ENCODE measurements at regions not wholly inside any gene's neighbourhood (a gene's known extent, or its start where the extent isn't known, plus 50 kb on each side); places are given as distances from the start of the nearest gene placed in this dataset.

- DNase-seq (ENCODE audit: low read depth): no peak
- Histone ChIP-seq H3K4me3 (ENCODE audit: low read depth, low read length) (no peak overlapping the region), H3K27me3 (ENCODE audit: control insufficient read depth, insufficient read depth, low read length) (no peaks in the 10 kb centered on the region), H3K36me3 (ENCODE audit: control insufficient read depth, insufficient read depth, low read length) (no peaks in the 10 kb centered on the region)
- peak; percentile 22 for TF ChIP-seq CTCF (IDR thresholded peaks at IDR 0.05; ENCODE audit: insufficient read depth, low read length, poor library complexity, severe bottlenecking)
These were observed 714.3 kb downstream of the MATN1 start for GRCh38 chr1:30008998-30009657.

DNA sequence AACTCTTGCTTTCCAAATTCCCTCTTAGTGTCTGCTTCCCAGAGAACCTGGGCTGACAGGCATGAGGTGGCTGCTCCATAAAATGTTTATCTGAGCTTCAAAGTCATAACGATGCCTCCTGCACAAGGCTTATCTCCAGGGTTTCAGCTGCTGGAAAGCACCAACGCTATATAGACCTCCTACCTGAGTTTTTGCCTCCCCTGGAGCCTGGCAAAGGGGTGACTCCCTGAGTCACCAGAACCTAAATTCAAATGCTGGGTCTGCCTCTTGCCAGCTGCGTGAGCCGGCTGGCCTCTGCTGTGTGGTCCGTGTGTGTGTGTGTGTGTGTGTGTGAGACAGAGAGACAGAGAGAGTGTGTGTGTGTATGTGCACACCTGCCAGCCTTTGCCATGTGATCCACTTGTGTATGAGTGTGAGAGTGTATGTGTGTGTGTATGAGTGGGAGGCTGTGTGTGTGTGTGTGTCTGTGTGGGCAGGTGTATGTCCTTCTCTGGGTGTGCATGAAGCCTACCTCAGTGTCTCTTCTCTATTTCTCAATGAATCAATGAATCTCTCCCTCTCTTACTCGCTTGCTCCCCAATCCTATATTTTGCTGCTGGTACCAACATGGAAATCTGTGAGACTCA is 714.9 kb downstream of the MATN1 start:
- no peak overlapping the region for H3K4me3 ChIP-seq (ENCODE audit: low read depth, low read length)
- DNase-seq (ENCODE audit: low read depth): no peak
- no peaks in the 10 kb centered on the region for H3K36me3 ChIP-seq (ENCODE audit: control insufficient read depth, insufficient read depth, low read length)
- TF ChIP-seq CTCF (IDR thresholded peaks at IDR 0.05; ENCODE audit: insufficient read depth, low read length, poor library complexity, severe bottlenecking): no peak
- H3K27me3 ChIP-seq (ENCODE audit: control insufficient read depth, insufficient read depth, low read length): no peaks in the 10 kb centered on the region

DNA sequence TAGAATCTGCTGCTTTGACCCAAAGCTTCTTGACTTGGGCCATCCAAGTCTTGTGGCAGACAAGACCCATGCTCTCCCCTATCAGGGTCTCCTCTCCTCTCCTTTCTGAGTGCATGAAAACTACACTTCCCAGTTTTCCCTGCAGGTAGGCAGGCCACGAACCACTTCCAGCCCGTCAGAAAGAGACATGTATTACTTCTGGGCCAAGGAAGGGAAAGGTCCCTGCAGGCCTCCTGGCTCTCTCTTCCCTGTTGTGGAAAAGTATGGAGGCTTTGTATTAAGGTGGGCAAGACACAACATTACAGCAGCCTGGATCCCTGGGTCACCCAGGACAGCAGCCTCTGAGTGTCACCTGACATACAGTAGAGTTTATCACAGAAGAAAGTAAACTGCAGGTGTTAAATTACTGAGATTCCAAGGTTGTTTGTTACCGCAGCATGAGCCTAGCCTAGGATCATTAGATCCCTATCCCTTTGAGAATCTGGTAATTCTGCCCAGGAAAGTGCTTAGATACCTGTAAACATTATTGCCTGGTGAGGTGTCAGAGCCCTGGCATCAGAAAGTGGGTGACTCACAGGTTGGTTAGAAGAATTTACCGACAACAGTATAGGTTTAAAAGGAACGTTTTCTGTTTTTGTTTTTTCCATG is 717.3 kb downstream of the MATN1 start:
- no peak for TF ChIP-seq CTCF (IDR thresholded peaks at IDR 0.05; ENCODE audit: insufficient read depth, low read length, poor library complexity, severe bottlenecking)
- Histone ChIP-seq H3K27me3 (ENCODE audit: control insufficient read depth, insufficient read depth, low read length) (no peaks in the 10 kb centered on the region), H3K36me3 (ENCODE audit: control insufficient read depth, insufficient read depth, low read length) (no peaks in the 10 kb centered on the region), H3K4me3 (ENCODE audit: low read depth, low read length) (no peak overlapping the region)
- peak; percentile 72 for DNase-seq (ENCODE audit: low read depth)

- Histone ChIP-seq H3K4me3 (ENCODE audit: low read depth, low read length) (no peak overlapping the region), H3K36me3 (ENCODE audit: control insufficient read depth, insufficient read depth, low read length) (no peaks in the 10 kb centered on the region), H3K27me3 (ENCODE audit: control insufficient read depth, insufficient read depth, low read length) (no peaks in the 10 kb centered on the region)
- DNase-seq (ENCODE audit: low read depth): no peak
- no peak for TF ChIP-seq CTCF (IDR thresholded peaks at IDR 0.05; ENCODE audit: insufficient read depth, low read length, poor library complexity, severe bottlenecking)
These were observed 721.7 kb downstream of the MATN1 start for GRCh38 chr1:30001732-30002039.

DNA sequence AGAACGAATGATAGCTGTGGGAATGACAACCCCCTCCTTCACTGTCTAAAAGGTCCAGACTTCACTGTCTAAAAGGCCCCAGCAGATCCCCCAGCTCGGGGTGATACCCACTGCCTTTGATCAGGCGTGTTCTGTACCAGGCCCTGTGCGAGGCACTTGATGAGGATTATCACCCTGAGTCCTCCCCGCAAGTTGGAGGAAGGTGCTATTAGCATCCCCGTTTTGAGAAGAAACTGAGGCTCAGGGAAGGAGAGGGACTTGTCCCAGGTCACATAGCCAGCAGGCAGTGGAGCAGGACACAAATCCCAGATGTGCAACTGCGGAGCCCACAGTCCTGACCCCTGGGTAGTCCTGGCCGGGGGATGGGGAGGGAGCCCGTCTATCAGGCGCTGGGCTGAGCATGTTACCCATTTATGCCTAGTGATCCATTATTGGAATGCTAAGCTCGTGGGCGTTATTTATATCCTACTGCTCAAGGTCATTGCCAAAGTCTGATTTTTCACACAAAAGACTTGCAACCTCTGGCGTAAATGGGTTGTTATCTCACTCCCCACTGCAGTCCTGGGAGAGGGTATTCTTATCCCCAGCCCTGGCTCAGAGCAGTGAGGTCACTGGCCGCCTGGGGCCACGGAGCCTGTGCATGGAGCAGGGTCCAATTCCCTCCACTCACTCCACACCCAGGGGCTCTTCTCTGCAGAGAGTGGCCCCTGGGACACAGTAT is 722.2 kb downstream of the MATN1 start:
- DNase-seq (ENCODE audit: low read depth): no peak
- Histone ChIP-seq H3K36me3 (ENCODE audit: control insufficient read depth, insufficient read depth, low read length) (no peaks in the 10 kb centered on the region), H3K27me3 (ENCODE audit: control insufficient read depth, insufficient read depth, low read length) (no peaks in the 10 kb centered on the region), H3K4me3 (ENCODE audit: low read depth, low read length) (no peak overlapping the region)
- TF ChIP-seq CTCF (IDR thresholded peaks at IDR 0.05; ENCODE audit: insufficient read depth, low read length, poor library complexity, severe bottlenecking): no peak

Data from kidney epithelial cell (primary cell).